Ascending aorta (tissue), 2 donors: ENCODE measurements at regions not wholly inside any gene's neighbourhood (a gene's known extent, or its start where the extent isn't known, plus 50 kb on each side); places are given as distances from the start of the nearest gene placed in this dataset.
"Not testable (repeated sequence)": the region's sequence is repeated elsewhere in the genome, so short reads cannot be mapped to it uniquely, and the experiment has no call there.

Experiments used
- DNase-seq, 2 donors: peaks; one replicate each; pipeline ENCODE4 v3.0.0-alpha.2; 2019; ENCODE audit warnings: low spot score in 2 of 2
- H3K27ac ChIP-seq, 2 donors: fragments of 200-600 bp; sonication (generic); one replicate each; pipeline ENCODE4 v1.5.1; 2016 to 2017; ENCODE audit warnings: mild to moderate bottlenecking in 1 of 2
- H3K27me3 ChIP-seq: fragments of 200-600 bp; sonication (generic); one replicate; pipeline ENCODE4 v1.5.1; 2017
- H3K36me3 ChIP-seq, 2 donors: fragments of 200-600 bp; sonication (generic); one replicate each; pipeline ENCODE4 v1.5.1; 2016
- H3K4me1 ChIP-seq, 2 donors: fragments of 200-600 bp; sonication (generic); one replicate each; pipeline ENCODE4 v1.5.1; 2016 to 2017; ENCODE audit warnings: mild to moderate bottlenecking in 1 of 2
- H3K4me3 ChIP-seq, 2 donors: fragments of 200-600 bp; sonication (generic); one replicate each; pipeline ENCODE4 v1.5.1; 2016 to 2017; ENCODE audit warnings: mild to moderate bottlenecking in 1 of 2
- H3K9me3 ChIP-seq, 2 donors: fragments of 200-600 bp; sonication (generic); one replicate each; pipeline ENCODE4 v1.5.1; 2016
- CTCF ChIP-seq, 3 experiments: fragments of 200-600 bp in 2 of 3; fragments of 450-650 bp in 1 of 3; sonication (generic) in 2 of 3; IDR thresholded peaks; one replicate each; pipeline ENCODE4 v1.5.1; 2016 to 2019; ENCODE audit warnings: antibody characterized with exemption in 3 of 3, mild to moderate bottlenecking in 1 of 3, moderate library complexity in 1 of 3
- intact Hi-C: fragments of 100-400 bp; cut with DNase I; formaldehyde crosslinking; loops from one replicate; pipeline ENCODE4 v1.15.1; 2023

- Histone ChIP-seq H3K27ac (no peak overlapping the region), H3K4me3 (no peak overlapping the region), H3K27me3 (no peaks in the 10 kb centered on the region), H3K4me1 (peaks cover 0 to 6% of the 10 kb centered on the region in 2 donors), H3K36me3 (no peaks in the 10 kb centered on the region), H3K9me3 (no peaks in the 10 kb centered on the region)
- intact Hi-C loops, result loop anchor here (10.0 kb wide), 1 partner anchor 309 kb away; no protein-coding TSS in a partner anchor
- no peak for DNase-seq
- TF ChIP-seq CTCF (IDR thresholded peaks at IDR 0.05), result no peak
Observed at GRCh38 chr9:108783326-108783725, 72.5 kb downstream of the ACTL7B start.

GRCh38 chr9:108780942-108781734, 74.6 kb downstream of the ACTL7B start:
- Histone ChIP-seq H3K36me3 (no peaks in the 10 kb centered on the region), H3K9me3 (no peaks in the 10 kb centered on the region), H3K4me3 (no peak overlapping the region), H3K27ac (no peak overlapping the region), H3K4me1 (peaks cover 0 to 6% of the 10 kb centered on the region in 2 donors), H3K27me3 (no peaks in the 10 kb centered on the region)
- TF ChIP-seq CTCF (IDR thresholded peaks at IDR 0.05), result no peak
- intact Hi-C loops, result loop anchor here (10.0 kb wide), 1 partner anchor 306 kb away; no protein-coding TSS in a partner anchor
- DNase-seq, result no peak

GRCh38 chr9:108779551-108780325, 76.0 kb downstream of the ACTL7B start:
- DNase-seq, result no peak
- TF ChIP-seq CTCF (IDR thresholded peaks at IDR 0.05), result no peak
- H3K36me3 ChIP-seq, result no peaks in the 10 kb centered on the region
- no peaks in the 10 kb centered on the region for H3K27me3 ChIP-seq
- no peak overlapping the region for H3K4me3 ChIP-seq
- intact Hi-C loops, result loop anchor here (10.0 kb wide), 1 partner anchor 305 kb away; no protein-coding TSS in a partner anchor
- peaks cover 0 to 2% of the 10 kb centered on the region in 2 donors for H3K4me1 ChIP-seq
- no peaks in the 10 kb centered on the region for H3K9me3 ChIP-seq
- no peak overlapping the region for H3K27ac ChIP-seq

DNA sequence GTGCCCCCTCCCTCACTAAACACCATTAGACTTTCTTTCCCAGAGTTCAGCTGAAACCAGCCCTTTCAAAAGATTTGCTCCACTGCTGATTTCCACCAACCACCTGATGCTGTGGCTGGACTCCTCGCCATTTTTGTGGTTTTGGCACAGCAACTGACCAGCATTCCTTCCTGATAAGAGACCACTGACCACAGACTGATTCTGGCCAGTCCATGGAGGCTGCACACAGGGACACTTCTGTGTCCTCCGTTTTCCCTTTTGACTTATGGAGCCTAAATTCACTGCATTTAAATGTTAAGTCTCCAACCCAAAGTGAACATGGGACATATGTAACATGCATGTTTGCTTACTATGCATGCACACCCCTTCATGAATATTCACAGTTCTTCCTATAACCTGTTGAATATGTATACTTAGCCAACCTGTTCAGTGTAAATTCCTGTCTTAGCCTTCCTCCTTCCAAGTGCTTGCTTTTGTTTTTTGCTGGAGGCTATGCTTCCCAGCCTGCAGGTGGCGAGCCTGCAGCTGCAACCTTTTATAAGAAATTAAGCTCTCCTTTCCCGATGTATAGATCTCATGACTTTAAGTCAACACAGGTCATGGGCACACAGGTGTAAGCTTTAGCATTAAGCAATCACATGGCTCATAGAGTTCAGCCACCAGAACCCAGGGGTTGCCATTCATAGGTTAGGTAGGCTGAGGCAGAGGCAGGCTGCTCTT, 78.7 kb downstream of the ACTL7B start:
- no peaks in the 10 kb centered on the region for H3K36me3 ChIP-seq
- H3K4me1 ChIP-seq, result no peaks in the 10 kb centered on the region
- DNase-seq, result no peak
- no peak overlapping the region for H3K27ac ChIP-seq
- intact Hi-C loops, result no loop called here
- H3K4me3 ChIP-seq, result no peak overlapping the region
- no peak for TF ChIP-seq CTCF (IDR thresholded peaks at IDR 0.05)
- H3K9me3 ChIP-seq, result no peaks in the 10 kb centered on the region
- no peaks in the 10 kb centered on the region for H3K27me3 ChIP-seq

GRCh38 chr9:108775901-108776306, 79.9 kb downstream of the ACTL7B start:
- no peak for TF ChIP-seq CTCF (IDR thresholded peaks at IDR 0.05)
- no peak for DNase-seq
- intact Hi-C loops, result no loop called here
- Histone ChIP-seq H3K36me3 (no peaks in the 10 kb centered on the region), H3K27me3 (no peaks in the 10 kb centered on the region), H3K4me1 (no peaks in the 10 kb centered on the region), H3K27ac (no peak overlapping the region), H3K4me3 (no peak overlapping the region), H3K9me3 (no peaks in the 10 kb centered on the region)

- H3K36me3 ChIP-seq, H3K27ac ChIP-seq, H3K9me3 ChIP-seq, H3K4me3 ChIP-seq, intact Hi-C loops, DNase-seq, H3K27me3 ChIP-seq, H3K4me1 ChIP-seq: not testable (repeated sequence)
Observed at GRCh38 chr9:108774088-108774487, 81.7 kb downstream of the ACTL7B start.
